Midbrain (tissue), 1 donor: ENCODE measurements at regions not wholly inside any gene's neighbourhood (a gene's known extent, or its start where the extent isn't known, plus 50 kb on each side); places are given as distances from the start of the nearest gene placed in this dataset.

Source experiments
- DNase-seq: peaks from one replicate; lab custom pipeline; 2025; lab: John Stamatoyannopoulos, UW

DNA sequence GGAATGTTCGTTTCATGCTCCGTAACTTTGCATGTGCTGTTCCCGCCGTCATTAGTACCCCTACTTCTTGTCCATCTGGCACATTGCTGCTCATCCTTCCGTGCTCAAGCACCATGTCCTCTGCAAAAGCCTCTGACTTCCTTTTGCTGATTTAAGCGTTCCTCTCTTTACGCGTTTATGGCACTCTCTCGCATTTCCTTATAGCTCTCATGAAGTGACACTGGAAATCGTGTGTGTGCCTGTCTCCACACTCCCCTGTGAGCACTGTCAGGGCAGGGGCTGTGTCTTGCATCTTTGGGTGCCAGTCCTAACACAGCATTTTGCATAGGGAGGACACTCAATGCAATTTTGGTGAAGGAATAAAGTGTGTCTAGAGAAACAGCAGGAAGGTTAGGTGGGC lies 210.6 kb upstream of the FAT1 start:
- DNase-seq = no peak

DNA sequence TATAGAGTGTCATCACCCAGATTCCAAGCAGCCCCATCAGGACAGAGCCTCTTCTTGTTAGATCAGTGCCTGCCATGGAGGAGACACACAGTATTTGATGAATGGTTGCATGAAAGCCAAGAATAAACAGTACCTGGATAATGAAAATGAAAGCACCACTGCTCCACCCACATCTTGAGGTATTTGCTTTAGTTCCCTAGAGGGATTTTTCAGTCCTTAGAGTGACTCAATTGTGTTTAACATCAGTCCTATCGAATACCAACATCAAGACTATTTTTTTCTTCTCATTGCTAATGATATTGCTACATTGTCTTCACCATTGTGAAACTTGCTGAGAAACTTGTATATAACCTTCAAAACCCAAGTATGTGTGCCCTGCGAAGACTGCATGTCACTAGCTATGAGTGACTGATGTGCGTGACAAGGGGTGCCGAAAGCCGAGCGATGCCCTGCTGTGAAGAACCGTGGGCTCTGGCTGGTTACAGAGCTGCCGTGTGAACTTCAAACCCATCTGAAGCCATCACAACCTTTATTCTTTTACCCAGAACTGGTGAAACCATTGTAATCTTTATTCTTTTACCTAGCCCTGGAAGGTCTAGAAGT lies 211.3 kb upstream of the FAT1 start:
- DNase-seq = no peak

DNA sequence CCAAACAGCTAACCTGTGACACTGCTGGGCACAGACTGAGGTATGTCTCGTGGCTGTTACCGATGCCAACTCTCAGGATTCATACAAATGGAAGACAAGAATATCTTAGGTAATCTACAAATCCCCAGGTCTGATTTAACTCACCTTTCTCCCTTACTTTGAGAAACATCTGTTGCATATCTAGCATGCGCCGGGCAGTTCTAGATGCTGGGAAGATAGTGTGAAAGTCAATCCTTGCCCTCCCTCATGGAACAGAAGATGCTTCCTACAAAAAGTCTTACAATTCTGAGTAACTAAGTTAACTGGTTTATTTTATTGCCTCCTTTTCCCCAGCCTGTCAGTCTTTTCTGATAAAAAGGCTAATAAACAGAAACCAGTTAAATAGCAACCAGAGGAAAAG lies 212.2 kb upstream of the FAT1 start:
- no peak for DNase-seq

DNA sequence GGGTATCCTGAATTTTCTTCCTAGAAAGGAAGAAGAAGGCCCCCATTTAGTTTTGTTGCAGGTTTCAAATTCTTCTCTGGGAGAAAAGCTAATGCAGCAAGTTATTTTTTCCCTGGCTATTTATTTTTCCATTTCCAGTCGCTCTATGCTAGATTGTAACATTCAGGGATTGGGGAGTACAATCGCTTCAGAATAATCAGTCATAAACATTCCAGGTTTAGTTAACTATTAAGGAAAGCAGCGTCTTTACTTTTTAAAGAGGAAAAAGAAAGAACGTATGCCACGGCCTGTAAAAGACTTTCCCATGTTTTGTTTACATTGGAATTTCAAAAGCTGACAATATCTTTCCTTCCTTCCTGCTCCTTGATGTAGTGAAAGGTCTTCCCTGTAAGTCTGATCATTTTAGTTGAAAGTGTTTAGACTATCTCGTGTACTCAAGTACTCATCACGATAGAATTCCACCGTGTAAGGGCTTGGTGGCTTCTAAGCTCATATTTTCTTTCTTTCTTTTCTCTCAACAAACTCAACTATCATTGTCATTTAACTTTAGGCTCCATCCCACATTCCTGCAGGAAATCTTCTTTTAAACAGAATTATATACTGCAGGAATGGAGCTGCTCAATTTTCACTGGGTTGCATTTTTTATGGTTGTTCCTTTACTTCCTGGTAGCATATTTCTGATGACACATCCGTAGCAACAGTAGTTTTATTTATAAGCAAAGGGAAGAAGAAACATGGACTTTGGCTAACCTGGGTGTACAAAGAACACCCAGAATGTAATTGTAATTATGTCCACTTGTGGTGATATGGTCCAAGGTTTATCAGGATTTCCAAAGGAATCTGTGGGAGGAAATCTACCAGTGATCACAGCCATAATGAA lies 213.1 kb upstream of the FAT1 start:
- no peak for DNase-seq

DNA sequence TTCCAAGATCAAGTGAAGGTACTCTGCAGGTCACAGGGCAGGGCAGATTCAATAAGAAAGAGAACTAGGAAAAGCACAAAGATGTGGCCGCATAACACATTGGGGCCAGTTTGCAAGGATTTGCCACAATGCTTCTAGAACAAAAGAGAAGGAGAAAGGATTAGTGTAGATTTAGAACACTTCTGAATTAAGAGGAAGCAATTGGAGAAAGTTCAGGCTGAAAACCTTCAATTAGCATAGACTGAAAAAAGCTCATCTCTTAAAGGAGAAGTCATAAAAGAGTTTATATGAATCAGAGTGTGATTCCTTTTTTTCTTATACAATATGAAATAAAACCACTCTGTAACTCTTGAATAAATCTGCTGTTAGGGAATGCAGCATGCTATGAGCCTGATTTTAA lies 215.6 kb upstream of the FAT1 start:
- DNase-seq = no peak

DNA sequence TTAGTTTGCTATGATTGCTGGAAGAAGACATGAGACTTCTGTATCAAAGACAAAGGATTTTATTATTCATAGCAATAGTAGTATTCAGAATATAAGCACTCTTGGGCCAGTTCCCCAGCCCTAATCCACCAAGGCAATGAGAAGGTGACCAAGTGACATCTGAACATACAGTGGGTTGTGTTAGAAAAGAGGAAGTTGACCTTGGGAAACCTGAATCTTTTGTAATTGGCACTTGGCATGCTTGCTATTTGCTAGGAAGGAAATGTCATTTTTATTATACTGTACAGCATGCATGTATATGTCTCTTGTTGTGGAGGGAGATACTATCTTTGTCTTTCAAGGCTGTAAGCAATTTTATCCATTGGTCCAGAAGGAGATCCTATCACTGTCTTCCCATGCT lies 216.1 kb upstream of the FAT1 start:
- DNase-seq = no peak

DNA sequence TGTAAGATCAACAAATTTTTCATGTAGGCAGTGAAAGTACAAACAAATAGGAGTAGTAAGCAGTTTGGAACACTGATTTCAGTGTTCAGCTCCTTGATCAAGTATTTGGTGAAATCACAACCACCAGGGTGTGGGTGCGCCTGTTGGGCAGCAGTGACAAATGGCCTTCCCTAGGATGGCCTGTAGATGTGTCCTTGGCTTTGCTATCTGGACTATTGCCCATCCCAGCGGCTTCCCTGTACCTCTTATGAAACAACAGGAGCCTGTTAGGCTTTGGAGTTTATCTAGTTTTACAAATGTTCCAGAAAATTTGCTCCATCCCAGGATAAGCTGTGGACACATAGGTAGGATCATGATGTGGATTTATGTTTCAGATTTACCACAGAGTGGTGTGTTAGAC lies 216.8 kb upstream of the FAT1 start:
- no peak for DNase-seq

DNA sequence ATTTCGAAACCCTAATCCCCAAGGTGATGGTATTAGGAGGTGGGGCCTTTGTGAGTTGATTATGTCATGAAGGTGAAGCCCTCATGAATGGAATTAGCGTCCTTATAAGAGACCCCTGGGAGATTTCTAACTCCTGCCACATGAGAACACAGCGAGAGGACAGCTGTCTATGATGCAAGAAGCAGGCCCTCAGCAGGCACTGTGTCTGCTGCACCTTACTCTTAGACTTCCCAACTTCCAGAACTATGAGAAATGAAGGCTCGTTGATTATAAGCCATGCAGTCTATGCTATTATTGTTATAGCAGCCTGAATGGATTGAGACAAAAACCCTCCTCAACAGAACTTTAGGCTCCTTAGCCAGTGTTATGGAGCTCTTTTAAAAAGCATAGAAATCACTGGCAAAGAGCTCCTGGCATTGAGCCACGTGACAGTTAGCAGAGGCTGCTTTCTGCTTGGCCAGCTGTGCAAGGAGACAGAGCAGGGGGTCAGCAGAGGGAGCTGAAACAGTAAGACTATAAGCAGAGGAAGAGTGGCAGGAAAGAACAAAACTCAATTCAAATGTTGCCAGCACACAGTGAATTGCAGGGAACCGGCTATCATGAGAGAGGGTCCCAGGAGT lies 219.2 kb upstream of the FAT1 start:
- no peak for DNase-seq

DNA sequence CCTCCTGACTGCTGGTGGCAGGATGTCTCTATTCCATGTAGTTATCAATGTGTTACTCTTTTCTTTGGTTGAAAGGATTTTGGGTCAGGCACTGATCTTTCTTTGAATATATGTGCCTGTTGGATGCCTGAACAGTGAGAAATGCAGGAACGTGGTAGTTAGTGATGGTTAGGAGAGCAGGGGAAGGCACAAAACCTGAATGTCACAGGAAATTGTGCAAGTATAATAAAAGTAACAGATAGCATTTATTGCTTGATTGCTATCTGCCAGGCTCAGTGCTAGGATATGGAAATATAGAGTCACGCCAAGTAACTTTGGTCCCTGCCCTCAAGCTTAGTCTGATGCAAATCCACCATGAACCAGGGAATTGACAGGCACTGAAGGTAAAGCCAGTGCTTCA lies 219.8 kb upstream of the FAT1 start:
- no peak for DNase-seq

DNA sequence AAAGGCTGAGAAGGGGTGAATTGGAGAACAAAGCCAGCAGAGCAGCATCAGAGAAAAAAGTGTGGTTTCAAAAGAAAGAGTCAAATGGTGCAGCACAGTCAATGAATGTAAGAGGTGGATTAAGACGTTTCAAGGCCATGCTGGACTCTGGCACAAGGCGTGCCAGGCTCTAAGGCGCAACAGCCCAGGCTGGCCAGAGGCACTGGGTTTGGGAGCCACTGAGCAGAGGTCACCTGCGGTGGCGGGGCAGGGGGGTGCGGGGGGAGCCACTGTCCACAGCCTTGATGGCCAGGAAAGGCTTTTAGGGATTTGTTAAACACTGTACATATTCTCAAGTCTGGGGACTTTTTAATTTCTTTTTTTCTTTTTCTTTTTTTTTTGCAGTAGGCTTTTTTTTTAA lies 222.5 kb upstream of the FAT1 start:
- no peak for DNase-seq

DNA sequence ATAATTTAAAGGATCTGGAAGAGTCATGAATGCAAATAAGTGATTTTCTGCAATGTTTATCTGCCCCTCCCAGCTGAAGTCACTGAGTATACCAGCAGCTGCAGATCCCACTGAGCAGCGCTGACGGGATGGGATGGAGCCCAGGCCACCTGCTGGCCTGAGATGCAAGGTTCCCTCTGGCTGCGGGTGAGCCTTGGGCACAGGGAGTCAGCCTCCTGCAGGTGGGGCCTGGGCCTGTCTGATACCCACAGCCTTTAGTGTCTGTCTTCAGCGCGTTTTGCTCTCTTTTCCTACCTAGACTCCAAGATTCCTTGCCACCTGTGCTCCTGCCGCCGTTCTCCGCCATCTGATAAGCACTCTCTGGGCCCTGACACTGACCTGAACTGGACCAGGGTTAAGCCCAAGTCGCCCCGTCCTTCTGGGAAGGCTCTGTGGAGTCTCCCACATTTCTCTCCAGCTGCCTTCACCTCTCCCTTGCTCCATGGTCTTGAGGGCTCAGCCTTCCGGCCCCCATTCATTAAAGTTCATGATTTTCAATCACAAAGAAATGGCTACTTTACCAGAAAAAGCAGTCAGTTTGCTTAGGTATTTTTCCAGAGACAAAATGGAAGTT lies 223.1 kb upstream of the FAT1 start:
- DNase-seq = no peak

DNA sequence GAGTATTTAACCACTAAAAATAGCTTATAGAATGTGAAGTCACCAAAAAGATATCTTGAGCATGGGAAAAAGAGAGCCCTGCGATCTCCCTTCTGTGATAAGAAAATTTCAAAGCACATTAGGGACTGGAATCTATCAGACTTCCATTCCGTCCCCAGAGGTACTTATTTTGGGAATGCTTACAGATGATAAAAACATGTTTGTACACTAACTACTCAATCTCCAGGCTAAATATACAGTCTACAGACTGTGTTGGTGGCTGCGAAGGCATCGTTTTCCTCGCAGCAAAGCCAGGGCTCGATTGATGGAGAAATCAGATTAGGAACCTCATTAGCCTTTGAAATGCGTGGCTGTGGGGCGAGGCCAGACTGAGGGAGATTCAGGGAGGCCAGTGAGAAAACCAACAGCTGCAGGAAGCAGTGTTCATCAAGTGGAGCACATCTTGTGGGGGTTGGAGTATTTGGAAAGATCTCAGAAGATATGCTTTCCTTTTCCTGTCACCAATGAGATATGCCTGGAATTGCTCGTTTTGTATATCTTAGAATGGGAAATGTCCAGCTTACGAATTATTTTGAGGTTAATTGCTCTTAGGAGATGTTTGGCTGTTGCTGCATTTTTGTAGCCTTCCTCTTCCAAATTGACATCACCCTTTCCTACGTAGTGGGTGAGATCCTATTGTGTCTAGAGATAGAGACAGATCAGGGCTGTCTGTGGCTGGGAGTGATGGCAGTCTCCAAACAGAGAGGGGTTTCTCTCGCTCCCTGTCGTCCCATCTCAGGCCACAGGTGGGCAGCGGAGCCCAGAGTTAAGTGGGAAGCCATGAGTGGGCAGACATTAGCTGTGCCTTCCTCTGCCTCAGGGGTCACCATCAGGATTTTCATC lies 224.9 kb upstream of the FAT1 start:
- DNase-seq = no peak

DNA sequence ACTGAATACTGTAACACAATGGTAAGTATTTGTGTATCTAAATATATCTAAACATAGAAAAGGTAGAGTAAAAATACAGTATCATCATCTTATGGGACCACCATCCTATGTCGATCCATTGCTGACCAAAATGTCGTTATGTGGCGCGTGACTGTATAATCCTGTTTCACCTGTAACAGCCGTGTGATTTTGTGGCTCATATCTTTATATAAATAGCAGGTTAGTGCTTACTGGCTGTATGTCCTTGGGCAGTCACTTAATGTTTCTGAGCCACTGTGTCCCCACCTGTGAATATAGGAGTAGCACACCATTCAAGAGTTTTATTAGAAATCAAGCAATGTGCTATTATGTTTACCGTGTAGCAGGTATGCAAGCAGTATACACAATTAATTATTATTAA lies 226.2 kb upstream of the FAT1 start:
- no peak for DNase-seq

DNA sequence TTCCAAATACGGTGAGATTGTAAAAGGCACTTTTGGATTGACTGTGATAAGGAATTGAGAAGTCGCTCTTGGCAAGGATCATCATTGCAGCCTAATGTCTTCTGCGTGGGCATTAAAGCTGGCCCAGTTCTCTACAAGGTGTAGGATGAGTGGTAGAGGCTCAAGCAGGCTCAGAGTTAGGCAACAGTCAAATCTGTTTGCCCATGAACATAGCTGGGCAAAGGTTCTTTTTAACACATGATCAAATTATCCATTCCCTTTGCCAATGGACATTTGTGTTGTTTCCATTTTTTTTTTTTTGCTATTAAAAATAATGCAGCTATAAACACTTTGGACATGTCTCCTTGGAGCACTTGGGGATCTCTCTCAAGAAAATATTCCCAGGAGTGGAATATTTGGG lies 229.1 kb upstream of the FAT1 start:
- DNase-seq = no peak

DNA sequence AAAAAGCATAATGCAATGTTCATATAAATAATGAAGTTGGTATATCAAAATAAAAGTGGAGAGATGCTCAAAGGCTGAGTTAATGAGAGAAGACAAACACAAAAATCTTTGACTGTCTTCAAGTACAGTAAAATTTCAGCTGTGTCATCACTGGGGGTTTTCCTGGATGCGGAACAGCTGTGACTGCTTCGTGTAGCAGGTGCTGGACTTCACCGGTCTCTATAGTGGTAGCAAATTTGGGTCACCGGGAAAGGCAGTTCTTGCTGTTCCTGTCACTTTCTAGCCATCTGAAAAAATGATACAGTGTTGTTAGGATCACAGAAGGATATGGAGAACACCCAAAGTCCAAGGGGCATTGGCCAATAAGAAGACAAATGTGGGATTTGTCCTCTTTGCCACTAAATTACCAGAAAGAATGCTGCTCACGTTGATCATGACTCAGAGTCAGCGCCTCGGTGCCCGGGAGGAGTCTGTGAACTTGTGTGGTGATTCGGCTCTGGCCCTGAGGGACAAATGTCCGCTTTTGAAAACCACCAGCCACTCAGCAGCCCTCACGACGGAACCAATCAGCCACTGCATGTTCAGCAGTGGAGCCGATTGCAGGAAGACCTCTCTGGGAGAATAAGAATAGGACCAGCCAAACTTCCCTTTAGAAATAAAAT lies 230.1 kb upstream of the FAT1 start:
- no peak for DNase-seq

DNA sequence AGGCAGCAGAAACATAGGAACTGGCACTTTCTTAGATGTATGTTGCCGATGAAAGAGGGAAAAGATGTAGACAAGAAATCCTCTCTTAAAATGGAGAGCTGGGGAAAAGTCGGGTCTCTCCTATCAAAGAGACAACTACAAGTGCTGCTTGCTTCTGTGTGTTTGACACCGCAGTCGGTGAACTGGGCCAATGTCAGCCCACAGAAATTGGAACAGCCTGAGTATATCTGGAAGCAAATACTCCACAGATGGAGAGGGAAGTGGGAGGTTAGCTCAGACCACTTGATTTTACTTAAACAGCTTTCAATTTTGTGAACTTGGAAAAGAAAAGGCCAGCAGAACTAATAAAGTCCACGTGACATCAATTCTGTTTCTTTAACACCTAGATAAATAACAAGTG lies 230.9 kb upstream of the FAT1 start:
- DNase-seq = no peak

DNA sequence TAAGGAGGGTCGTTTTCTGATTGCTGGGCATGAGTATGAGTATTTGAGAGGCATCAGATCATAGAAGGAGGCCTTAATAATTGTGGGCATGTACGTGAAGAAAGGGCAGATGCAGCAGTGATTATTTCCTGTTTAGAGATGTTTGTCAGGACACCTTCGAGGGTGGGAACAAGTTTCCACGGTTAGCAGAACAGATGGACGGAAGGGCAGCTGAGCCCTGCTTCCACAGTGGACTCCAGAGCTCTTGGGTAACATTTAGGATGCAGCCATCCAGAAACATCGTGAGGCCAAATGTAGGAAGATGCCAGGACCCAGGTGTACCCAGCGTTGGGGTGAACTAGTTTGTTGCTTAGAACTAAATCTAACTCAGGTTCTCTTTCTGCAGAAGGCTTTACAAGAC lies 231.3 kb upstream of the FAT1 start:
- no peak for DNase-seq

DNA sequence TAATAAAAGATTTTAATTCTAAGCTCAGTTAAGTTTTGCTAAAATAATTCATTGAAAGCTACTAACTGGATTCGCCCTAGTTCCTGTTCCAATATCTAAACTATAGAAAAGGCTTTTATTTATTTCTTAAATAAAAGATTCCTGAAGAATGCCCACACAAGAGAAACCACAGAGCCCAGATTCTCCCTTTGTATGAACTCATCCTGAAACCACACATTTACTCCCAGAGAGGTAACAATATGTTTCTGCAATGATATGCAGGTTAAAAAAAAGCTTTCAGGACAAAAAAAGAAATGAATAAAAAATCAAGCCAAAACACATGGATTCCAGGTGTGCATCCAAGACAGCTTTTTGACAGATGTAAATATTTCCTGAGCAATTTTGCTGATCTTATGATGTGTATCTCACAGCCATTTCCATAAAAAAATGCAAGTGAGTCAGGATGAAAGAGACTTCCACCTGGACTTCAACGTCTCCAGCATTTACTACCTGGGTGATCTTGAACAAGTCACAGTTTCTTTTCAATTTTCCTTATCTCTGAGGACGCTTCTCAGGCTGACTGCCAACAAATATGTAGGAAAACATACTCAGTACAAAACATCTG lies 234.4 kb upstream of the FAT1 start:
- DNase-seq = no peak

DNA sequence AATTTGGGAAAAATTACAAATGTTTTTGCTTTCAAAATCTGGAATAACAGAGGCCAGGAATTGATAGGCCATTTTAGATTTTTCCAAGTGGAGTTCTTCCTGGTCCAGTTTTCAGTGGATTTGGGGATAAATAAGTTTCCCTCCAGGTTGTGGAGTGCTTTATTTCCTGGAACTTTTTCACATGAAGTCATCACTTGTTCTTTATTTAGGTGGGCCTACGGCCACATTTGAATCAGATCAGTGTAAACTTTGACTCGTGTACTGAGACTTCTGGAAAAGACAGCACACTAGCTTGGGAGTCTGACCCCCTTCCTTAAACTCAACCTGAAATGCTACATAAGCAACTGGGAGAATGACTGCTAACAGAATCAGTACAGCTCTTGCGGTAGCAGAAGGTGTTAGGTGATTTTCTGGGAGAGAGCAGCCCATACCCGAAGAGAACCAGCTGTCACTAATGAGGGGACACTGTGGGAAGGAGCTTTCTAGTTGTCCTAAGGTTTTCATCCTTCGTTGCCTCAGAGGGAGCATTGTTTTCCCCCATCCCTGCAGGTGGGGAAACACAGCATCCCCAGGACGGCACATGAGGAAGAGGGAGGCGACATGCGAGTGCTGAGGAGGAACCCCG lies 235.2 kb upstream of the FAT1 start:
- DNase-seq = no peak

DNA sequence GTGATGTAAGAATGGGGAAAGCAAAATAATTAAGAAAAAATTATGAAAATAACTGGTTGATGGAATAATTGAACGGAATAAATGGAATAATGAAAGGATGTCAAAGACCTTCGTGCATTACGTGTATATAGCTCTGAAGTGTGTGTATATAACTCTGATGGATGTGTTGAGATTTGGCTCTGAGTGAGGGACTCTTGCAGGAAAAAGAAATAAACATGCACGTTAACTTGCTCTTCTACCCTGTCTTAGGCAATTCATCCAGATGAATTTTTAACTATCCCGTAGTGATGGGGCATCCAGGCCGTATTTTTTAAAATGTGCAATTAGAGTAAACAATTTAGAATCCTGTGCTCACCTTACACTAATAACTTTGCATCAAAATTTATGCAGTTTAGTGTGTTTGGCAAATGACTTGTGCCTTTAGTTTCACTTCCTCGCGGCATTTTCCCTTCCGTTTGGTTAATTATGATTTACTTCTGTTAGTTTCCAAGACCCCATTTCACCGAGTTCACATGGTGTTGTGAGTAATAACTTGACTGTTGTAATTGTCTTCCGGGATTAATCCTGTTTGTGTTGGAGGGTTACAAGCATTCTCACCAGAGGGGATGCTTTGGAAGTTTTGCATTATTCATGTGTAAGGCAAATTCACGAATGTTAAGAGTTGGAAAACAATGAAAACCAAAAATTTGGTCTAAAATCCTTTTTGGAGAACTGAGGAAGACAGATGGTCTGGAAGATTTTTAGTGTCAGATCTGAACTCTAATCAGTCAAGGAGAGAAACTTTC lies 256.5 kb upstream of the FAT1 start:
- no peak for DNase-seq
